Panc1 (cell line): ENCODE measurements at regions not wholly inside any gene's neighbourhood (a gene's known extent, or its start where the extent isn't known, plus 50 kb on each side); places are given as distances from the start of the nearest gene placed in this dataset.

Source experiments
- ATAC-seq: fragments of 200-7000 bp; cut with Tn5 transposase; 2 replicates; pipeline ENCODE4 v1.9.1; 2020; ENCODE audit warnings: mild to moderate bottlenecking, moderate library complexity
- BruUV-seq: library from RNA; stranded (reverse); fragments of 400-500 nt; replicated peaks from 2 replicates; lab custom pipeline; 2021; lab: Mats Ljungman, UMichigan
- CTCF ChIA-PET: fragments of 300-600 bp; sonication (Branson Sonifier 250); formaldehyde crosslinking; loops from one replicate; lab custom pipeline; 2022; ENCODE audit warnings: antibody characterized with exemption; lab: Charles Lee
- POLR2A ChIA-PET: fragments of 300-600 bp; sonication (Branson Sonifier 250); formaldehyde crosslinking; loops from one replicate; lab custom pipeline; 2022; ENCODE audit warnings: antibody characterized with exemption; lab: Charles Lee
- DNase-seq: peaks from one replicate; pipeline ENCODE4 v3.0.0-alpha.2; 2010; ENCODE audit warnings: low read depth, low spot score
- H3K27ac ChIP-seq: 2 replicates; pipeline ENCODE4 v1.5.1; 2011; ENCODE audit warnings: mild to moderate bottlenecking, low read length, inconsistent platforms
- H3K27me3 ChIP-seq: fragments of 200-500 bp; sonication (Bioruptor generic); 2 replicates; pipeline ENCODE4 v1.6.0; 2014; ENCODE audit warnings: low read length, inconsistent platforms; ENCODE audit not compliant: control insufficient read depth, insufficient read depth
- H3K36me3 ChIP-seq: fragments of 200-500 bp; sonication (Bioruptor generic); 2 replicates; pipeline ENCODE4 v1.5.1; 2014; ENCODE audit warnings: inconsistent platforms, mild to moderate bottlenecking, low read length, moderate library complexity; ENCODE audit not compliant: control insufficient read depth, insufficient read depth
- H3K4me1 ChIP-seq: 2 replicates; pipeline ENCODE4 v1.5.1; 2011; ENCODE audit warnings: inconsistent platforms, mild to moderate bottlenecking, low read length, moderate library complexity; ENCODE audit not compliant: control insufficient read depth, insufficient read depth
- H3K4me3 ChIP-seq, 2 experiments: 2 replicates each; pipeline ENCODE4 v1.5.1; 2011 to 2012; ENCODE audit warnings: low read depth in 2 of 2, low read length in 2 of 2, mild to moderate bottlenecking in 2 of 2, inconsistent platforms in 1 of 2, moderate library complexity in 1 of 2
- H3K9me3 ChIP-seq: fragments of 200-500 bp; sonication (Bioruptor generic); 2 replicates; pipeline ENCODE4 v1.5.1; 2014; ENCODE audit warnings: low read depth, mild to moderate bottlenecking, inconsistent platforms, low read length, moderate library complexity; ENCODE audit not compliant: control insufficient read depth, insufficient read depth
- POLR2AphosphoS5 ChIP-seq: IDR thresholded peaks from 2 replicates; pipeline ENCODE4 v1.6.1; 2012; ENCODE audit warnings: mild to moderate bottlenecking, low read depth, low read length, moderate library complexity
- SIN3A ChIP-seq: IDR thresholded peaks from 2 replicates; pipeline ENCODE4 v1.6.1; 2012; ENCODE audit warnings: low read depth, mild to moderate bottlenecking, low read length, moderate library complexity, borderline replicate concordance; ENCODE audit not compliant: insufficient read depth
- TCF7L2 ChIP-seq: IDR thresholded peaks from 2 replicates; pipeline ENCODE4 v1.6.1; 2011; ENCODE audit warnings: mild to moderate bottlenecking, low read depth, low read length, inconsistent platforms
- in situ Hi-C: cut with HindIII; loops from 2 replicates; pipeline ENCODE4 v1.10.0; 2016; ENCODE audit warnings: low sequenced_read_pairs, low pct_unique_long_range_greater_than_20kb
- intact Hi-C: fragments of 100-400 bp; cut with micrococcal nuclease; formaldehyde crosslinking; loops from one replicate; pipeline ENCODE4 v1.10.0; 2022; ENCODE audit not compliant: unreplicated experiment
- TF ChIP-seq, protein P1 (sequence below): fragments of 450-650 bp; IDR thresholded peaks from 2 replicates; pipeline ENCODE4 v1.5.1; 2017; ENCODE audit warnings: mild to moderate bottlenecking
- TF ChIP-seq, protein P2 (sequence below), 2 experiments: IDR thresholded peaks; 2 replicates each; pipeline ENCODE4 v1.6.1; 2011 to 2012; ENCODE audit warnings: low read depth in 2 of 2, control low read depth in 1 of 2, low read length in 1 of 2, mild to moderate bottlenecking in 1 of 2, moderate library complexity in 1 of 2; ENCODE audit not compliant: insufficient read depth in 1 of 2

DNA sequence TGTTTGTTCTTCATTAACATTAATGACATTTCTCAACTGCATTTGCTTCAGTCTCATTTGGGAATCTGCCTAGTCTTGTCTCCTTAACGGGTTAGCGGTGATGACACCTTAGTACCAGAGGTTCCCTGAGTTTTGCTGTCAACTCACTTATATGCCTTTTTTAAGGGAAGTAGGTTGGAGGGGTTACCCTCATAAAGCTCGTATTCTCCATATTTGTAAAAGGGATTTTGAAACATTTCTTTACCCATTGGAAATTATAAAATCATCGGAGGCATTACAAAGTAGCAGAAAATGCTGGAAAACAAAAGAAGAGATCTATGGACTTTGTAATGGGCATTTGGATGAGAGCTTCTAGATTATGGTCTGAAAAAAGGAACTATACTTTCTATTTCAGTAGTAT lies 88.7 kb upstream of the PRDM1 start:
- TF ChIP-seq, protein P1, sequence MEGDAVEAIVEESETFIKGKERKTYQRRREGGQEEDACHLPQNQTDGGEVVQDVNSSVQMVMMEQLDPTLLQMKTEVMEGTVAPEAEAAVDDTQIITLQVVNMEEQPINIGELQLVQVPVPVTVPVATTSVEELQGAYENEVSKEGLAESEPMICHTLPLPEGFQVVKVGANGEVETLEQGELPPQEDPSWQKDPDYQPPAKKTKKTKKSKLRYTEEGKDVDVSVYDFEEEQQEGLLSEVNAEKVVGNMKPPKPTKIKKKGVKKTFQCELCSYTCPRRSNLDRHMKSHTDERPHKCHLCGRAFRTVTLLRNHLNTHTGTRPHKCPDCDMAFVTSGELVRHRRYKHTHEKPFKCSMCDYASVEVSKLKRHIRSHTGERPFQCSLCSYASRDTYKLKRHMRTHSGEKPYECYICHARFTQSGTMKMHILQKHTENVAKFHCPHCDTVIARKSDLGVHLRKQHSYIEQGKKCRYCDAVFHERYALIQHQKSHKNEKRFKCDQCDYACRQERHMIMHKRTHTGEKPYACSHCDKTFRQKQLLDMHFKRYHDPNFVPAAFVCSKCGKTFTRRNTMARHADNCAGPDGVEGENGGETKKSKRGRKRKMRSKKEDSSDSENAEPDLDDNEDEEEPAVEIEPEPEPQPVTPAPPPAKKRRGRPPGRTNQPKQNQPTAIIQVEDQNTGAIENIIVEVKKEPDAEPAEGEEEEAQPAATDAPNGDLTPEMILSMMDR: no peak
- TF ChIP-seq SIN3A (no peak), TCF7L2 (no peak), POLR2AphosphoS5 (no peak)
- TF ChIP-seq, protein P2, sequence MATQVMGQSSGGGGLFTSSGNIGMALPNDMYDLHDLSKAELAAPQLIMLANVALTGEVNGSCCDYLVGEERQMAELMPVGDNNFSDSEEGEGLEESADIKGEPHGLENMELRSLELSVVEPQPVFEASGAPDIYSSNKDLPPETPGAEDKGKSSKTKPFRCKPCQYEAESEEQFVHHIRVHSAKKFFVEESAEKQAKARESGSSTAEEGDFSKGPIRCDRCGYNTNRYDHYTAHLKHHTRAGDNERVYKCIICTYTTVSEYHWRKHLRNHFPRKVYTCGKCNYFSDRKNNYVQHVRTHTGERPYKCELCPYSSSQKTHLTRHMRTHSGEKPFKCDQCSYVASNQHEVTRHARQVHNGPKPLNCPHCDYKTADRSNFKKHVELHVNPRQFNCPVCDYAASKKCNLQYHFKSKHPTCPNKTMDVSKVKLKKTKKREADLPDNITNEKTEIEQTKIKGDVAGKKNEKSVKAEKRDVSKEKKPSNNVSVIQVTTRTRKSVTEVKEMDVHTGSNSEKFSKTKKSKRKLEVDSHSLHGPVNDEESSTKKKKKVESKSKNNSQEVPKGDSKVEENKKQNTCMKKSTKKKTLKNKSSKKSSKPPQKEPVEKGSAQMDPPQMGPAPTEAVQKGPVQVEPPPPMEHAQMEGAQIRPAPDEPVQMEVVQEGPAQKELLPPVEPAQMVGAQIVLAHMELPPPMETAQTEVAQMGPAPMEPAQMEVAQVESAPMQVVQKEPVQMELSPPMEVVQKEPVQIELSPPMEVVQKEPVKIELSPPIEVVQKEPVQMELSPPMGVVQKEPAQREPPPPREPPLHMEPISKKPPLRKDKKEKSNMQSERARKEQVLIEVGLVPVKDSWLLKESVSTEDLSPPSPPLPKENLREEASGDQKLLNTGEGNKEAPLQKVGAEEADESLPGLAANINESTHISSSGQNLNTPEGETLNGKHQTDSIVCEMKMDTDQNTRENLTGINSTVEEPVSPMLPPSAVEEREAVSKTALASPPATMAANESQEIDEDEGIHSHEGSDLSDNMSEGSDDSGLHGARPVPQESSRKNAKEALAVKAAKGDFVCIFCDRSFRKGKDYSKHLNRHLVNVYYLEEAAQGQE (IDR thresholded peaks at IDR 0.05; ENCODE audit: insufficient read depth in 1 of 2, low read depth in 2 of 2, low read length in 1 of 2): no peak
- Histone ChIP-seq H3K27me3 (no peaks in the 10 kb centered on the region; the same call in 1 of the 2 replicates), H3K27ac (no peak overlapping the region), H3K9me3 (no peaks in the 10 kb centered on the region), H3K4me1 (peaks cover 9% of the 10 kb centered on the region; the same call in 1 of the 2 replicates), H3K4me3 (no peak overlapping the region), H3K36me3 (no peaks in the 10 kb centered on the region)
- ChIA-PET POLR2A (no interaction called here), CTCF (no interaction called here)
- ATAC-seq (no peak), DNase-seq (no peak)
- BruUV-seq: no TSS peak
- in situ Hi-C loops (no loop called here), intact Hi-C loops (no loop called here)

DNA sequence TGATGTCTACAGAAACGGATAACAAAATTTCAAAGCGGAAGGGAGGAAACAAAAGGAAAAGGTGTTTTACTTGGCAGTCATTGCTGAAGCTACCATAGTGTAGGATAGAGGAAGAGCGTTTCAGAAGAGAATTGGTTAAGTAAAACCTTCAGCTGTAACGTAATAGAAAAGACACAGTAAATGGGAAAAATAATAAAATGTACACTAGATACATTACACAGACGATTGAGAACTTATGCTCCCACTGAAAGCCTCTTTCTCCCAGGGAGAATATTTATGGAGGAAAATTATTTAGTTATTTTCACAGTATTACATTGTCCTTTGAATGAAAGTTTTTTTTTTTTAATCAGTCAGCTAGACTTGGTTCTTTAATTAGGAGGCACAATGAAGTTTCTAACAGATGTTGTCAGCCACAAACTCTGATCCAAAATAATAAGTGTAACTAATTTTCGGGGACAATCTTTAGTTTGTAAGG lies 90.7 kb upstream of the PRDM1 start:
- Histone ChIP-seq H3K27ac (no peak overlapping the region), H3K36me3 (no peaks in the 10 kb centered on the region), H3K4me1 (peaks cover 9% of the 10 kb centered on the region; the same call in 1 of the 2 replicates), H3K9me3 (no peaks in the 10 kb centered on the region), H3K27me3 (no peaks in the 10 kb centered on the region; the same call in 1 of the 2 replicates), H3K4me3 (peak overlapping the region in 1 of 2 experiments; percentile 49; a peak in 1 of 4 replicates)
- in situ Hi-C loops (no loop called here), intact Hi-C loops (no loop called here)
- DNase-seq: no peak
- ChIA-PET CTCF (interaction anchor here (0.6 kb wide), 1 partner anchor 414 kb away, joined by 3 read pairs; no protein-coding TSS in a partner anchor), POLR2A (no interaction called here)
- no TSS peak for BruUV-seq
- TF ChIP-seq SIN3A: no peak
- TF ChIP-seq, protein P1: no peak
- ATAC-seq: no peak
